ENCODE measurements at regions not wholly inside any gene's neighbourhood (a gene's known extent, or its start where the extent isn't known, plus 50 kb on each side); places are given as distances from the start of the nearest gene placed in this dataset.

GRCh38 chr20:39473536-39473935 is 511.4 kb downstream of the DHX35 start:
- TF ChIP-seq CTCF (IDR thresholded peaks at IDR 0.05): no peak
- no peak for TF ChIP-seq POLR2A (IDR thresholded peaks at IDR 0.05)

Measured in body of pancreas (tissue), 4 donors.